Thyroid gland (tissue), 4 donors: ENCODE measurements at regions not wholly inside any gene's neighbourhood (a gene's known extent, or its start where the extent isn't known, plus 50 kb on each side); places are given as distances from the start of the nearest gene placed in this dataset.
A peak's percentile ranks its signal among the peaks of the same experiment; 100 is the strongest.
"Not testable (repeated sequence)": the region's sequence is repeated elsewhere in the genome, so short reads cannot be mapped to it uniquely, and the experiment has no call there.

Experiments used
- DNase-seq, 2 donors: peaks; one replicate each; pipeline ENCODE4 v3.0.0-alpha.2; 2019
- H3K27ac ChIP-seq, 3 donors: fragments of 200-600 bp; sonication (generic); 1 replicate in 2 of 3; 2 replicates in 1 of 3; pipeline ENCODE4 v1.5.1; 2016 to 2019; ENCODE audit warnings: mild to moderate bottlenecking in 1 of 3, moderate library complexity in 1 of 3
- H3K27me3 ChIP-seq: fragments of 200-600 bp; sonication (generic); one replicate; pipeline ENCODE4 v1.5.1; 2019
- H3K36me3 ChIP-seq, 2 donors: fragments of 200-600 bp; sonication (generic); one replicate each; pipeline ENCODE4 v1.5.1; 2016 to 2019
- H3K4me1 ChIP-seq, 2 donors: fragments of 200-600 bp; sonication (generic); one replicate each; pipeline ENCODE4 v1.5.1; 2017 to 2019
- H3K4me3 ChIP-seq, 3 donors: fragments of 200-600 bp; sonication (generic); replicated peaks in 1 of 3; 1 replicate in 2 of 3; 2 replicates in 1 of 3; pipeline ENCODE4 v1.5.1; 2016; ENCODE audit warnings: mild to moderate bottlenecking in 1 of 3
- H3K9me3 ChIP-seq: fragments of 200-600 bp; sonication (generic); one replicate; pipeline ENCODE4 v1.5.1; 2017
- POLR2A ChIP-seq, 2 donors: fragments of 450-650 bp; IDR thresholded peaks; one replicate each; pipeline ENCODE4 v1.6.1; 2017; ENCODE audit warnings: antibody characterized with exemption in 2 of 2, mild to moderate bottlenecking in 2 of 2, moderate library complexity in 1 of 2
- WGBS, 2 donors: methylation state at CpG; one replicate each; pipeline ENCODE4 v1.1.5; 2017; 5-methylcytosine and 5-hydroxymethylcytosine counted together
- intact Hi-C: fragments of 100-400 bp; cut with DNase I; formaldehyde crosslinking; loops from one replicate; pipeline ENCODE4 v1.15.1; 2023
- TF ChIP-seq, protein P1 (sequence below), 6 experiments: fragments of 200-600 bp in 3 of 6; fragments of 450-650 bp in 3 of 6; sonication (generic) in 3 of 6; IDR thresholded peaks; one replicate each; pipeline ENCODE4 v1.5.1; 2016 to 2019; ENCODE audit warnings: antibody characterized with exemption in 6 of 6, mild to moderate bottlenecking in 2 of 6, inconsistent platforms in 1 of 6, moderate library complexity in 1 of 6

- H3K4me3 ChIP-seq, H3K36me3 ChIP-seq, H3K9me3 ChIP-seq, H3K4me1 ChIP-seq, H3K27me3 ChIP-seq, intact Hi-C loops, DNase-seq, H3K27ac ChIP-seq: not testable (repeated sequence)
- WGBS, 2 donors, result 95% methylated on average over 3 of the region's 3 CpGs
These were observed 59.5 kb upstream of the FAM90A26 start for GRCh38 chr4:9110700-9111099.

DNA sequence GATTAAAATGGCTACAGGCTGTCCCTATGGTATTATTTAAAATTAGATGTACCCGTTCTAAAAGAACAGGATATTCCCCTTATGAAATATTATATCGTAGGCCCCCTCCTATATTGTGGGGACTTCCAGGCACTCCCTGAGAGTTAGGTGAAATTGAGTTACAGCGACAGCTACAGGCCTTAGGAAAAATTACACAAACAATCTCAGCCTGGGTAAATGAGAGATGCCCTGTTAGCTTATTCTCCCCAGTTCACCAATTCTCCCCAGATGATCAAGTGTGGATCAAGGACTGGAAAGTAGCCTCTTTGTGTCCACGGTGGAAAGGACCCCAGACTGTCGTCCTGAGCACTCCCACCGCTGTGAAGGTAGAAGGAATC is 67.1 kb upstream of the FAM90A26 start:
- H3K4me1 ChIP-seq, DNase-seq, H3K36me3 ChIP-seq, intact Hi-C loops, H3K9me3 ChIP-seq, H3K27me3 ChIP-seq: not testable (repeated sequence)
- H3K27ac ChIP-seq, result peak overlapping the region; percentile 64 to 87 (median 80)
- H3K4me3 ChIP-seq, result peak overlapping the region in 2 of 3 donors; percentile 25 to 26
- 6 to 13% methylated on average over 6 of the region's 6 CpGs for WGBS, 2 donors
- TF ChIP-seq, protein P1, sequence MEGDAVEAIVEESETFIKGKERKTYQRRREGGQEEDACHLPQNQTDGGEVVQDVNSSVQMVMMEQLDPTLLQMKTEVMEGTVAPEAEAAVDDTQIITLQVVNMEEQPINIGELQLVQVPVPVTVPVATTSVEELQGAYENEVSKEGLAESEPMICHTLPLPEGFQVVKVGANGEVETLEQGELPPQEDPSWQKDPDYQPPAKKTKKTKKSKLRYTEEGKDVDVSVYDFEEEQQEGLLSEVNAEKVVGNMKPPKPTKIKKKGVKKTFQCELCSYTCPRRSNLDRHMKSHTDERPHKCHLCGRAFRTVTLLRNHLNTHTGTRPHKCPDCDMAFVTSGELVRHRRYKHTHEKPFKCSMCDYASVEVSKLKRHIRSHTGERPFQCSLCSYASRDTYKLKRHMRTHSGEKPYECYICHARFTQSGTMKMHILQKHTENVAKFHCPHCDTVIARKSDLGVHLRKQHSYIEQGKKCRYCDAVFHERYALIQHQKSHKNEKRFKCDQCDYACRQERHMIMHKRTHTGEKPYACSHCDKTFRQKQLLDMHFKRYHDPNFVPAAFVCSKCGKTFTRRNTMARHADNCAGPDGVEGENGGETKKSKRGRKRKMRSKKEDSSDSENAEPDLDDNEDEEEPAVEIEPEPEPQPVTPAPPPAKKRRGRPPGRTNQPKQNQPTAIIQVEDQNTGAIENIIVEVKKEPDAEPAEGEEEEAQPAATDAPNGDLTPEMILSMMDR (IDR thresholded peaks at IDR 0.05), result peak; percentile 20 to 73 (median 46)

- H3K36me3 ChIP-seq, intact Hi-C loops, H3K9me3 ChIP-seq, H3K4me1 ChIP-seq, H3K27me3 ChIP-seq: not testable (repeated sequence)
- peak; percentile 79 to 82 for DNase-seq
- TF ChIP-seq POLR2A (IDR thresholded peaks at IDR 0.05), result peak in 1 of 2 donors; percentile 50
- peak overlapping the region in 2 of 3 donors; percentile 25 to 26 for H3K4me3 ChIP-seq
- 36 to 39% methylated on average over 22 of the region's 22 CpGs for WGBS, 2 donors
- peak overlapping the region; percentile 64 to 87 (median 80) for H3K27ac ChIP-seq
These were observed 67.6 kb upstream of the FAM90A26 start for GRCh38 chr4:9102471-9103147.

DNA sequence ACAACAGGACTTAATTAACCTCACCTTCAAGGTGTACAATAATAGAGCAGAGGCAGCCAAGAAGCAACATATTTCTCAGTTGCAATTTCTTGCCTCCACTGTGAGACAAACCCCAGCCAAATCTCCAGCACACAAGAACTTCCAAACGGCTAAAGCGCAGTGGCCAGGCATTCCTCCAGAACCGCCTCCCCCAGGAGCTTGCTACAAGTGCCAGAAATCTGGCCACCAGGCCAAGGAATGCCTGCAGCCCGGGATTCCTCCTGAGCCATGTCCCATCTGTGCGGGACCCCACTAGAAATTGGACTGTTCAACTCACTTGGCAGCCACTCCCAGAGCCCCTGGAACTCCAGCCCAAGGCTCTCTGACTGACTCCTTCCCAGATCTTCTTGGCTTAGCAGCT is 73.9 kb upstream of the FAM90A26 start:
- H3K36me3 ChIP-seq, intact Hi-C loops, H3K27ac ChIP-seq, H3K9me3 ChIP-seq, DNase-seq, H3K4me1 ChIP-seq, H3K27me3 ChIP-seq, H3K4me3 ChIP-seq: not testable (repeated sequence)
- 42 to 65% methylated on average over 2 to 5 of the region's 5 CpGs for whole genome bisulfite sequencing, 2 donors

- H3K36me3 ChIP-seq, intact Hi-C loops, H3K27me3 ChIP-seq, H3K4me3 ChIP-seq, DNase-seq, H3K4me1 ChIP-seq, H3K27ac ChIP-seq, H3K9me3 ChIP-seq: not testable (repeated sequence)
- WGBS, 2 donors, result 81 to 94% methylated on average over 5 to 15 of the region's 15 CpGs
These were observed 91.4 kb upstream of the FAM90A26 start for GRCh38 chr4:9078796-9079195.

DNA sequence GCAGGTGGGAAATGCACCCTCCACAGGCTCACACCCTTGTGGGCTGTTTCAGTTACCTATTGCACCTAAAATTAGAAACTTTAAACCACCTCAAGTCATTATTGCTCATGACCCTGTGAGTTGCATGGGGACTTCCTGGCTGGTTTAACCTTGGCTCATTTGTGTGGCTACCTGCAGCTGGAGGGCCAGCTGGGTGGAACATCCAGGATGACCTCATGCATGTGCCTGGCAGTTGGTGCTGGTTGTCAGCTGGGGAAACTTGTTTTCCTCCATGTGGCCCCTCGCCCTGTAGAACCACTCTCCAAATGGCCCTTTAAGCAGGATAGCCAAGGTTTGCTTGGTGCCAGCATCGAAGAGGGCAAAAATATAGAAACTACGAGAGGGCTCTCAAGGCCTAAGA is 93.2 kb upstream of the FAM90A26 start:
- WGBS, 2 donors, result 56 to 57% methylated on average over 3 of the region's 3 CpGs
- H3K9me3 ChIP-seq, H3K36me3 ChIP-seq, H3K4me3 ChIP-seq, H3K4me1 ChIP-seq, intact Hi-C loops, H3K27me3 ChIP-seq, H3K27ac ChIP-seq, DNase-seq: not testable (repeated sequence)

DNA sequence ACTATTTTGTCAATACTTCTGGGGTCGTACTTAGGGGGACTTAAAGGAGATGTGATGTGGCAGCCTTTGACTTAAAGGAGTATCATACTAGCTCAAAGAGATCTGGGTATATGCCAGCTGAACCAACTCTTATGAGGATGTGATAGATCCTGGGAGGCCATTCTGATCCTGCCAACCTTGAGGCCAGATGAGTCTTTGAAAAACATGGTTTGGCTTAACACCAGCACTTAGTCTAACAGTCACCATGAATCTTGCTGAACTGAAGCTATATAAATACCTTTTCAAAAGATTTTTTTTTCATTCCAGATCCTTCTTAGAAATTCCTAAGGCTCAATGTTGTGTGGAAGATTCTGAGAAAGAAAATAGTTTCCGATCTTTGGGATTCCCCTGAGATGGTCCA is 93.7 kb upstream of the FAM90A26 start:
- DNase-seq, H3K9me3 ChIP-seq, H3K27me3 ChIP-seq, H3K36me3 ChIP-seq, H3K4me3 ChIP-seq, H3K27ac ChIP-seq, intact Hi-C loops, H3K4me1 ChIP-seq: not testable (repeated sequence)
- 70 to 75% methylated on average over 2 of the region's 2 CpGs for WGBS, 2 donors

GRCh38 chr4:9073371-9073770 is 96.8 kb upstream of the FAM90A26 start:
- H3K27me3 ChIP-seq, DNase-seq, H3K36me3 ChIP-seq, H3K9me3 ChIP-seq, intact Hi-C loops, H3K4me3 ChIP-seq, H3K4me1 ChIP-seq: not testable (repeated sequence)
- peak overlapping the region in 1 of 3 donors; percentile 58 for H3K27ac ChIP-seq
- 78 to 86% methylated on average over 6 of the region's 6 CpGs for WGBS, 2 donors

- intact Hi-C loops, H3K4me3 ChIP-seq, H3K4me1 ChIP-seq, H3K36me3 ChIP-seq, H3K9me3 ChIP-seq, H3K27me3 ChIP-seq: not testable (repeated sequence)
- DNase-seq, result peak; percentile 30 to 44
- WGBS, 2 donors, result 34 to 42% methylated on average over 14 of the region's 14 CpGs
- peak overlapping the region in 1 of 3 donors; percentile 58 for H3K27ac ChIP-seq
These were observed 97.5 kb upstream of the FAM90A26 start for GRCh38 chr4:9072521-9073220.

GRCh38 chr4:9067923-9068322 is 102.3 kb upstream of the FAM90A26 start:
- H3K4me1 ChIP-seq, result not testable (repeated sequence)
- 94% methylated on average over 2 of the region's 2 CpGs for WGBS, 2 donors

GRCh38 chr4:9063612-9064011 is 106.6 kb upstream of the FAM90A26 start:
- H3K27me3 ChIP-seq, H3K9me3 ChIP-seq, intact Hi-C loops, DNase-seq, H3K27ac ChIP-seq, H3K36me3 ChIP-seq, H3K4me1 ChIP-seq, H3K4me3 ChIP-seq: not testable (repeated sequence)
- WGBS, 2 donors, result 92 to 93% methylated on average over 5 of the region's 5 CpGs

More at GRCh38 chr4:9067923-9068322, 102.3 kb upstream of the FAM90A26 start:
- H3K9me3 ChIP-seq, H3K27me3 ChIP-seq, H3K36me3 ChIP-seq, H3K27ac ChIP-seq, DNase-seq, intact Hi-C loops, H3K4me3 ChIP-seq: not testable (repeated sequence)

- DNase-seq, intact Hi-C loops, H3K36me3 ChIP-seq, H3K4me3 ChIP-seq, H3K27ac ChIP-seq, H3K27me3 ChIP-seq, H3K4me1 ChIP-seq, H3K9me3 ChIP-seq: not testable (repeated sequence)
- 63 to 76% methylated on average over 3 of the region's 3 CpGs for WGBS, 2 donors
These were observed 145.3 kb upstream of the FAM90A26 start for GRCh38 chr4:9024866-9025265.
